ENCODE measurements at regions not wholly inside any gene's neighbourhood (a gene's known extent, or its start where the extent isn't known, plus 50 kb on each side); places are given as distances from the start of the nearest gene placed in this dataset.

- TF ChIP-seq CTCF (IDR thresholded peaks at IDR 0.05) (no peak), POLR2A (IDR thresholded peaks at IDR 0.05) (no peak)
These were observed 123.1 kb upstream of the MGAT4C start for GRCh38 chr12:86379337-86379736.

Data from prostate gland (tissue), 2 donors.